Neural cell (in vitro differentiated cells): ENCODE measurements at regions not wholly inside any gene's neighbourhood (a gene's known extent, or its start where the extent isn't known, plus 50 kb on each side); places are given as distances from the start of the nearest gene placed in this dataset.

Experiments used
- H2AFZ ChIP-seq: fragments of 200-600, 300-800 bp; sonication (generic), shearing (Covaris generic); 2 replicates; pipeline ENCODE4 v1.6.0; 2014; ENCODE audit warnings: low read depth, mild to moderate bottlenecking, antibody characterized with exemption, low read length, moderate library complexity
- H3F3A ChIP-seq: fragments of 200-600 bp; shearing (Covaris generic); 2 replicates; pipeline ENCODE4 v1.6.1; 2016; ENCODE audit warnings: mild to moderate bottlenecking, moderate library complexity, mixed read lengths, antibody characterized with exemption, low read length; ENCODE audit not compliant: insufficient read depth, poor library complexity, severe bottlenecking
- H3K27ac ChIP-seq: fragments of 200-600, 300-800 bp; sonication (generic), shearing (Covaris generic); 2 replicates; pipeline ENCODE4 v1.5.1; 2014; ENCODE audit warnings: mild to moderate bottlenecking, low read length, moderate library complexity
- H3K27me3 ChIP-seq: fragments of 300-800, 200-600 bp; sonication (generic), shearing (Covaris generic); 2 replicates; pipeline ENCODE4 v1.6.0; 2014; ENCODE audit warnings: mild to moderate bottlenecking, low read depth, low read length, moderate library complexity; ENCODE audit not compliant: insufficient read depth
- H3K36me3 ChIP-seq: fragments of 300-800, 200-600 bp; sonication (generic), shearing (Covaris generic); 2 replicates; pipeline ENCODE4 v1.5.1; 2014; ENCODE audit warnings: mild to moderate bottlenecking, antibody characterized with exemption, low read length, moderate library complexity; ENCODE audit not compliant: insufficient read depth
- H3K4me2 ChIP-seq: fragments of 300-800, 200-600 bp; sonication (generic), shearing (Covaris generic); 2 replicates; pipeline ENCODE4 v1.6.0; 2014; ENCODE audit warnings: mild to moderate bottlenecking, low read length
- H3K4me3 ChIP-seq: fragments of 300-800, 200-600 bp; sonication (generic), shearing (Covaris generic); 2 replicates; pipeline ENCODE4 v1.5.1; 2014; ENCODE audit warnings: mild to moderate bottlenecking, low read length, moderate library complexity
- H3K79me2 ChIP-seq: fragments of 200-600 bp; shearing (Covaris generic); replicated peaks from 2 replicates; pipeline ENCODE4 v1.6.0; 2014; ENCODE audit warnings: mild to moderate bottlenecking, low read length, moderate library complexity; ENCODE audit not compliant: insufficient read depth
- H3K9ac ChIP-seq: fragments of 300-800, 200-600 bp; sonication (generic), shearing (Covaris generic); 2 replicates; pipeline ENCODE4 v1.6.1; 2016; ENCODE audit warnings: mild to moderate bottlenecking, low read length, mixed read lengths
- H3K9me2 ChIP-seq: fragments of 200-600 bp; shearing (Covaris generic); 2 replicates; pipeline ENCODE4 v1.6.1; 2016; ENCODE audit warnings: mild to moderate bottlenecking, low read length, mixed read lengths; ENCODE audit not compliant: insufficient read depth
- H3K9me3 ChIP-seq: fragments of 200-600, 300-800 bp; sonication (generic), shearing (Covaris generic); 2 replicates; pipeline ENCODE4 v1.6.1; 2016; ENCODE audit warnings: mild to moderate bottlenecking, mixed run types, low read length, moderate library complexity, mixed read lengths
- H4K20me1 ChIP-seq: fragments of 200-600 bp; shearing (Covaris generic); 2 replicates; pipeline ENCODE4 v1.6.1; 2016; ENCODE audit warnings: mild to moderate bottlenecking, mixed run types; ENCODE audit not compliant: insufficient read depth
- EP300 ChIP-seq: fragments of 450-650 bp; conservative IDR thresholded peaks from 2 replicates; pipeline ENCODE4 v1.6.1; 2014; ENCODE audit warnings: antibody characterized with exemption, mild to moderate bottlenecking, moderate library complexity; ENCODE audit not compliant: poor library complexity, severe bottlenecking
- EZH2 ChIP-seq: fragments of 200-600, 300-800 bp; shearing (Covaris generic), sonication (generic); IDR thresholded peaks from 2 replicates; pipeline ENCODE4 v1.6.1; 2014; ENCODE audit warnings: antibody characterized with exemption, low read length, borderline replicate concordance, mild to moderate bottlenecking; ENCODE audit not compliant: insufficient read depth, poor library complexity, severe bottlenecking
- MXI1 ChIP-seq: fragments of 450-650 bp; conservative IDR thresholded peaks from 2 replicates; pipeline ENCODE4 v1.6.1; 2014; ENCODE audit warnings: antibody characterized with exemption, mild to moderate bottlenecking; ENCODE audit not compliant: poor library complexity, severe bottlenecking
- POLR2AphosphoS5 ChIP-seq: IDR thresholded peaks from 2 replicates; pipeline ENCODE4 v1.6.1; 2012
- RAD21 ChIP-seq: fragments of 450-650 bp; conservative IDR thresholded peaks from 2 replicates; pipeline ENCODE4 v1.6.1; 2014; ENCODE audit warnings: antibody characterized with exemption, mild to moderate bottlenecking, moderate library complexity
- SMC3 ChIP-seq: fragments of 450-650 bp; conservative IDR thresholded peaks from 2 replicates; pipeline ENCODE4 v1.6.1; 2014; ENCODE audit warnings: antibody characterized with exemption, mild to moderate bottlenecking, moderate library complexity; ENCODE audit not compliant: poor library complexity
- TAF1 ChIP-seq: IDR thresholded peaks from 2 replicates; pipeline ENCODE4 v1.6.1; 2012; ENCODE audit warnings: low read depth
- TF ChIP-seq, protein P1 (sequence below): fragments of 450-650 bp; IDR thresholded peaks from 2 replicates; pipeline ENCODE4 v1.5.1; 2014; ENCODE audit warnings: antibody characterized with exemption, mild to moderate bottlenecking, moderate library complexity; ENCODE audit not compliant: poor library complexity, severe bottlenecking
- TF ChIP-seq, protein P2 (sequence below): IDR thresholded peaks from 2 replicates; pipeline ENCODE4 v1.6.1; 2012; ENCODE audit warnings: borderline replicate concordance

- TF ChIP-seq MXI1 (no peak), SMC3 (no peak), TAF1 (no peak), RAD21 (no peak), POLR2AphosphoS5 (no peak), EZH2 (no peak), EP300 (no peak)
- TF ChIP-seq, protein P1, sequence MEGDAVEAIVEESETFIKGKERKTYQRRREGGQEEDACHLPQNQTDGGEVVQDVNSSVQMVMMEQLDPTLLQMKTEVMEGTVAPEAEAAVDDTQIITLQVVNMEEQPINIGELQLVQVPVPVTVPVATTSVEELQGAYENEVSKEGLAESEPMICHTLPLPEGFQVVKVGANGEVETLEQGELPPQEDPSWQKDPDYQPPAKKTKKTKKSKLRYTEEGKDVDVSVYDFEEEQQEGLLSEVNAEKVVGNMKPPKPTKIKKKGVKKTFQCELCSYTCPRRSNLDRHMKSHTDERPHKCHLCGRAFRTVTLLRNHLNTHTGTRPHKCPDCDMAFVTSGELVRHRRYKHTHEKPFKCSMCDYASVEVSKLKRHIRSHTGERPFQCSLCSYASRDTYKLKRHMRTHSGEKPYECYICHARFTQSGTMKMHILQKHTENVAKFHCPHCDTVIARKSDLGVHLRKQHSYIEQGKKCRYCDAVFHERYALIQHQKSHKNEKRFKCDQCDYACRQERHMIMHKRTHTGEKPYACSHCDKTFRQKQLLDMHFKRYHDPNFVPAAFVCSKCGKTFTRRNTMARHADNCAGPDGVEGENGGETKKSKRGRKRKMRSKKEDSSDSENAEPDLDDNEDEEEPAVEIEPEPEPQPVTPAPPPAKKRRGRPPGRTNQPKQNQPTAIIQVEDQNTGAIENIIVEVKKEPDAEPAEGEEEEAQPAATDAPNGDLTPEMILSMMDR: no peak
- TF ChIP-seq, protein P2, sequence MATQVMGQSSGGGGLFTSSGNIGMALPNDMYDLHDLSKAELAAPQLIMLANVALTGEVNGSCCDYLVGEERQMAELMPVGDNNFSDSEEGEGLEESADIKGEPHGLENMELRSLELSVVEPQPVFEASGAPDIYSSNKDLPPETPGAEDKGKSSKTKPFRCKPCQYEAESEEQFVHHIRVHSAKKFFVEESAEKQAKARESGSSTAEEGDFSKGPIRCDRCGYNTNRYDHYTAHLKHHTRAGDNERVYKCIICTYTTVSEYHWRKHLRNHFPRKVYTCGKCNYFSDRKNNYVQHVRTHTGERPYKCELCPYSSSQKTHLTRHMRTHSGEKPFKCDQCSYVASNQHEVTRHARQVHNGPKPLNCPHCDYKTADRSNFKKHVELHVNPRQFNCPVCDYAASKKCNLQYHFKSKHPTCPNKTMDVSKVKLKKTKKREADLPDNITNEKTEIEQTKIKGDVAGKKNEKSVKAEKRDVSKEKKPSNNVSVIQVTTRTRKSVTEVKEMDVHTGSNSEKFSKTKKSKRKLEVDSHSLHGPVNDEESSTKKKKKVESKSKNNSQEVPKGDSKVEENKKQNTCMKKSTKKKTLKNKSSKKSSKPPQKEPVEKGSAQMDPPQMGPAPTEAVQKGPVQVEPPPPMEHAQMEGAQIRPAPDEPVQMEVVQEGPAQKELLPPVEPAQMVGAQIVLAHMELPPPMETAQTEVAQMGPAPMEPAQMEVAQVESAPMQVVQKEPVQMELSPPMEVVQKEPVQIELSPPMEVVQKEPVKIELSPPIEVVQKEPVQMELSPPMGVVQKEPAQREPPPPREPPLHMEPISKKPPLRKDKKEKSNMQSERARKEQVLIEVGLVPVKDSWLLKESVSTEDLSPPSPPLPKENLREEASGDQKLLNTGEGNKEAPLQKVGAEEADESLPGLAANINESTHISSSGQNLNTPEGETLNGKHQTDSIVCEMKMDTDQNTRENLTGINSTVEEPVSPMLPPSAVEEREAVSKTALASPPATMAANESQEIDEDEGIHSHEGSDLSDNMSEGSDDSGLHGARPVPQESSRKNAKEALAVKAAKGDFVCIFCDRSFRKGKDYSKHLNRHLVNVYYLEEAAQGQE: no peak
- Histone ChIP-seq H3K27me3 (no peaks in the 10 kb centered on the region), H3K27ac (no peak overlapping the region), H2AFZ (no peak overlapping the region), H3K36me3 (no peaks in the 10 kb centered on the region), H3K9me2 (no peaks in the 10 kb centered on the region), H3K4me3 (no peak overlapping the region), H3K9ac (no peak overlapping the region), H3F3A (no peaks in the 10 kb centered on the region), H3K9me3 (no peaks in the 10 kb centered on the region), H3K4me2 (no peak overlapping the region), H4K20me1 (no peaks in the 10 kb centered on the region), H3K79me2 (no peaks in the 10 kb centered on the region)
Observed at GRCh38 chr6:148042536-148042935, 300.1 kb upstream of the SASH1 start.

DNA sequence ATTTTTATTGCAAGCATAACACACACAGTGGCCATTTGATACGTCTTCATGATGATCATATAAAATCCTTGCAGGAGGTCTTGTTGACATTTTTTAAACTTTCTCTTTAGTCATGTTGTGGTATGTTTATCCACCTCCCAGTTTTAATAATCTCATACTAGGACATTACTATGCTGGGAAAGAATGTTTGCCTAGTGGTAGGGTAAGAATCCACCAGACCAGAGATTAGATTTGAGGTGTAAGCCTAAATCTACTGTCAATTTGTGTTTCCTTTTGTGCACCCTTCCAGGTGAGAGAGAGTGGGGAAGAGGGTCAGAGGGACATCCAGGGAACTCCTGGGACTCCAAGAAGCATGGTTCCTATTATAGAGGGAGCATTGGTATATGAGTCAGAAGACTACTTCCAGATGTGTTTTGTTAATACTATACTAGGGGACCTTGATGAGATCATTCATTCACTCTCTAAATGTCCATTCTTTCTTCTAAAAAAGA, 298.3 kb upstream of the SASH1 start:
- no peak overlapping the region for H3K4me2 ChIP-seq
- no peaks in the 10 kb centered on the region for H3K9me2 ChIP-seq
- TF ChIP-seq EZH2 (no peak), RAD21 (no peak), POLR2AphosphoS5 (no peak), EP300 (no peak), SMC3 (no peak), TAF1 (no peak), MXI1 (no peak)
- TF ChIP-seq, protein P2: no peak
- TF ChIP-seq, protein P1: no peak
- no peaks in the 10 kb centered on the region for H3F3A ChIP-seq
- no peaks in the 10 kb centered on the region for H3K9me3 ChIP-seq
- no peak overlapping the region for H3K27ac ChIP-seq
- H3K27me3 ChIP-seq: no peaks in the 10 kb centered on the region
- no peak overlapping the region for H2AFZ ChIP-seq
- no peaks in the 10 kb centered on the region for H3K79me2 ChIP-seq
- no peaks in the 10 kb centered on the region for H3K36me3 ChIP-seq
- no peak overlapping the region for H3K4me3 ChIP-seq
- H3K9ac ChIP-seq: no peak overlapping the region
- H4K20me1 ChIP-seq: no peaks in the 10 kb centered on the region
